ENCODE measurements at regions not wholly inside any gene's neighbourhood (a gene's known extent, or its start where the extent isn't known, plus 50 kb on each side); places are given as distances from the start of the nearest gene placed in this dataset.

GRCh38 chr6:54060286-54060685 lies 51.0 kb upstream of the MLIP start:
- no peak for DNase-seq
